GM18507 (cell line): ENCODE measurements at regions not wholly inside any gene's neighbourhood (a gene's known extent, or its start where the extent isn't known, plus 50 kb on each side); places are given as distances from the start of the nearest gene placed in this dataset.

ENCODE experiments used
- DNase-seq: peaks from one replicate; pipeline ENCODE4 v3.0.0; 2011; ENCODE audit warnings: low read depth; ENCODE audit not compliant: insufficient read length; ENCODE audit errors: extremely low spot score
- FAIRE-seq: peaks from 2 replicates; lab custom pipeline; 2011; peaks lifted over from hg19 to GRCh38; lab: Jason Lieb, UNC

GRCh38 chr17:79508291-79508716 is 102.5 kb downstream of the RBFOX3 start:
- DNase-seq = no peak
- FAIRE-seq = no peak

- DNase-seq (no peak), FAIRE-seq (no peak)
These were observed 103.9 kb downstream of the RBFOX3 start for GRCh38 chr17:79506955-79507354.

GRCh38 chr17:79506150-79506870 is 104.5 kb downstream of the RBFOX3 start:
- FAIRE-seq = no peak
- DNase-seq = no peak

GRCh38 chr17:79505199-79505598 is 105.7 kb downstream of the RBFOX3 start:
- DNase-seq (no peak), FAIRE-seq (no peak)

- FAIRE-seq = no peak
- no peak for DNase-seq
These were observed 106.7 kb downstream of the RBFOX3 start for GRCh38 chr17:79504181-79504605.

- DNase-seq = no peak
- FAIRE-seq = no peak
These were observed 107.6 kb downstream of the RBFOX3 start for GRCh38 chr17:79503126-79503839.

GRCh38 chr17:79501910-79502309 is 108.9 kb downstream of the RBFOX3 start:
- FAIRE-seq (no peak), DNase-seq (no peak)

GRCh38 chr17:79500745-79501618 is 109.9 kb downstream of the RBFOX3 start:
- FAIRE-seq (no peak), DNase-seq (no peak)

- DNase-seq = no peak
- no peak for FAIRE-seq
These were observed 112.0 kb downstream of the RBFOX3 start for GRCh38 chr17:79498854-79499253.

- DNase-seq = no peak
- FAIRE-seq = no peak
These were observed 113.0 kb downstream of the RBFOX3 start for GRCh38 chr17:79497777-79498348.

GRCh38 chr17:79496422-79497005 is 114.3 kb downstream of the RBFOX3 start:
- DNase-seq (no peak), FAIRE-seq (no peak)

- no peak for FAIRE-seq
These were observed 115.2 kb downstream of the RBFOX3 start for GRCh38 chr17:79495665-79496064.

GRCh38 chr17:79491006-79491405 is 119.8 kb downstream of the RBFOX3 start:
- FAIRE-seq (no peak), DNase-seq (no peak)

More at GRCh38 chr17:79495665-79496064, 115.2 kb downstream of the RBFOX3 start:
- DNase-seq = no peak

- FAIRE-seq (no peak), DNase-seq (no peak)
These were observed 120.3 kb downstream of the RBFOX3 start for GRCh38 chr17:79490530-79490929.

- DNase-seq (no peak), FAIRE-seq (no peak)
These were observed 123.7 kb downstream of the RBFOX3 start for GRCh38 chr17:79487149-79487548.

GRCh38 chr17:79485991-79486390 is 124.9 kb downstream of the RBFOX3 start:
- no peak for DNase-seq
- FAIRE-seq = no peak

GRCh38 chr17:79485419-79485985 is 125.3 kb downstream of the RBFOX3 start:
- no peak for FAIRE-seq

GRCh38 chr17:79484600-79485418 is 126.0 kb downstream of the RBFOX3 start:
- FAIRE-seq (no peak), DNase-seq (no peak)

More at GRCh38 chr17:79485419-79485985, 125.3 kb downstream of the RBFOX3 start:
- no peak for DNase-seq
